ENCODE measurements at regions not wholly inside any gene's neighbourhood (a gene's known extent, or its start where the extent isn't known, plus 50 kb on each side); places are given as distances from the start of the nearest gene placed in this dataset.

GRCh38 chr19:29076963-29077362 is 136.0 kb downstream of the UQCRFS1 start:
- TF ChIP-seq, protein P1, sequence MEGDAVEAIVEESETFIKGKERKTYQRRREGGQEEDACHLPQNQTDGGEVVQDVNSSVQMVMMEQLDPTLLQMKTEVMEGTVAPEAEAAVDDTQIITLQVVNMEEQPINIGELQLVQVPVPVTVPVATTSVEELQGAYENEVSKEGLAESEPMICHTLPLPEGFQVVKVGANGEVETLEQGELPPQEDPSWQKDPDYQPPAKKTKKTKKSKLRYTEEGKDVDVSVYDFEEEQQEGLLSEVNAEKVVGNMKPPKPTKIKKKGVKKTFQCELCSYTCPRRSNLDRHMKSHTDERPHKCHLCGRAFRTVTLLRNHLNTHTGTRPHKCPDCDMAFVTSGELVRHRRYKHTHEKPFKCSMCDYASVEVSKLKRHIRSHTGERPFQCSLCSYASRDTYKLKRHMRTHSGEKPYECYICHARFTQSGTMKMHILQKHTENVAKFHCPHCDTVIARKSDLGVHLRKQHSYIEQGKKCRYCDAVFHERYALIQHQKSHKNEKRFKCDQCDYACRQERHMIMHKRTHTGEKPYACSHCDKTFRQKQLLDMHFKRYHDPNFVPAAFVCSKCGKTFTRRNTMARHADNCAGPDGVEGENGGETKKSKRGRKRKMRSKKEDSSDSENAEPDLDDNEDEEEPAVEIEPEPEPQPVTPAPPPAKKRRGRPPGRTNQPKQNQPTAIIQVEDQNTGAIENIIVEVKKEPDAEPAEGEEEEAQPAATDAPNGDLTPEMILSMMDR (IDR thresholded peaks at IDR 0.05; ENCODE audit: low read depth, low read length), result no peak
- DNase-seq (ENCODE audit: extremely low read depth, low read depth), result no peak

DNA sequence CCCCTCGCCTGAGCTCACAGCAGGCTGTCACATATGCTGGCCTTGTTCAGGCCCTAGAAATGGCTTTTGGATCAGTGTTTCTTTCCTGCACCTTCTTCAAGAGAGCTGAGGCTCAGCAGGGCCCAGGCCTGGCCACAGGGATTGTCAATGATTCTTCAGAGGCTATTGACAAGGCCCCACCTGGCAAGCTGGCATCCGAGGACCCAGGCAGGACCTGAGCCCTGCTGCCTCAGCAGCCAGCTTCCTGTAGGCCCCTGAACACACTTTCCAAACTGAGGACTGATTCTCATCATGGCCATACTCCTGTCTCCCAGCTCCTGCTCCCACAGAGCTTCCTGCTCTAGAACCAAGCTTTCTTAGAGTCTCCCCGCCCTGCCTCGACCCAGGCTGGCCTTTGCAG is 136.8 kb downstream of the UQCRFS1 start:
- TF ChIP-seq, protein P1 (IDR thresholded peaks at IDR 0.05; ENCODE audit: low read depth, low read length), result no peak
- no peak for DNase-seq (ENCODE audit: extremely low read depth, low read depth)

DNA sequence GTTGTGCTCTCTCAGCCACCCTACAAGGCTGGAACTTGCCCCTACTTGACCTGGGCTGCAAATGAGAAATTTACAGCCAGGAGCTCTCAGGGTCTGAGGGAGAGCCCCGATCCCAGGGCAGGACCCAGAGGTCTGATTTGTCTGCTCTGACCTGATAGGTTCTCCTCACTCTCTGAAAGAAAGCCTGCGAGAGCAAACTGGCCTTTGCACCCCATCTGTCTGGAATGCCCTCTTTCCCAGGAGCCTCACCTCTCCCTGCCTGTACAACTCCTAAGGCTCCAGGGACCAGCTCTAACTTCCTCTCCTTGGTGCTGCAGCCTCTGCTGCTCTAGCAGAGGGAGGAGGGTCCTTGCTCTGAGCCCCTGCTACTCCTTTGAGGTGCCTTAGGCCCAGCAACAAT is 137.8 kb downstream of the UQCRFS1 start:
- DNase-seq (ENCODE audit: extremely low read depth, low read depth), result no peak
- TF ChIP-seq, protein P1 (IDR thresholded peaks at IDR 0.05; ENCODE audit: low read depth, low read length), result no peak

DNA sequence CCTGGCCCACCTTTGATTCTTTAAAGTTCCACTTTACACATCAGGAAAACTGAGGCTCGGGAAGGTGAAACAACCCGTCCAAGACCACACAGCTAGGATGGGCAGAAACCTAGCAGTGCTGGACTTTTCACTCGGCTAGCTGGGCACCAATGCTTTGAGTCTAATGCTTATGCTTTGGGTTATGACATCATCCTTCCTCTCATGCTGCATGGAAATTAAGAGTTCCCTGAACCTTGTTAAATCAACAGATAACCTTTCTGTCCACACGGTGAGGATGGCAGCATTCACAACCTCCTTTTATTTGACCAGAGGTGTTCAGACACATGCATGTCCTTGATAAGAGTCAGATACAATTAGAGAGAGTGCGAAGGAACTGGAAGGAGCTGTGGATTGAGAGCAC is 138.4 kb downstream of the UQCRFS1 start:
- TF ChIP-seq, protein P1 (IDR thresholded peaks at IDR 0.05; ENCODE audit: low read depth, low read length), result no peak
- DNase-seq (ENCODE audit: extremely low read depth, low read depth), result no peak

DNA sequence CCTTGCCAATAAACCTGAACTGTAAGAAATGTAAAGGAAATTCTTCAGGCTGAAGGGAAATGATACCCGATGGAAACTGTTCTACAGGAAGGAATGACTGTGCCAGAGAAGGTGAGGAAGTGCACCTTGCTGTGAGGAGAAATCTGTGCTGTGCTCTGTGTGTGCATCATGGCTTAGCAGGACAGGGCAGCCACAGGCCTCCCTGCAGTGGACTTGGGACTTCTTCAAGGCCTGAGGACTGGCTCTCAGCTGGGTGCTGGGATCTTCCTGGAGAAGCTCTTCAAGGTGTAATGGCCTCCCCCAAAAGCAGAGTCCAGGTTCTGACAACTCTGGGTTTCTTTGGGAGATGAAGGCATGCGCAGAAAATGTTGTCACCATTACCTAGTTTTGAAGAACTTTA is 145.1 kb downstream of the UQCRFS1 start:
- TF ChIP-seq, protein P1 (IDR thresholded peaks at IDR 0.05; ENCODE audit: low read depth, low read length), result no peak
- DNase-seq (ENCODE audit: extremely low read depth, low read depth), result no peak

DNA sequence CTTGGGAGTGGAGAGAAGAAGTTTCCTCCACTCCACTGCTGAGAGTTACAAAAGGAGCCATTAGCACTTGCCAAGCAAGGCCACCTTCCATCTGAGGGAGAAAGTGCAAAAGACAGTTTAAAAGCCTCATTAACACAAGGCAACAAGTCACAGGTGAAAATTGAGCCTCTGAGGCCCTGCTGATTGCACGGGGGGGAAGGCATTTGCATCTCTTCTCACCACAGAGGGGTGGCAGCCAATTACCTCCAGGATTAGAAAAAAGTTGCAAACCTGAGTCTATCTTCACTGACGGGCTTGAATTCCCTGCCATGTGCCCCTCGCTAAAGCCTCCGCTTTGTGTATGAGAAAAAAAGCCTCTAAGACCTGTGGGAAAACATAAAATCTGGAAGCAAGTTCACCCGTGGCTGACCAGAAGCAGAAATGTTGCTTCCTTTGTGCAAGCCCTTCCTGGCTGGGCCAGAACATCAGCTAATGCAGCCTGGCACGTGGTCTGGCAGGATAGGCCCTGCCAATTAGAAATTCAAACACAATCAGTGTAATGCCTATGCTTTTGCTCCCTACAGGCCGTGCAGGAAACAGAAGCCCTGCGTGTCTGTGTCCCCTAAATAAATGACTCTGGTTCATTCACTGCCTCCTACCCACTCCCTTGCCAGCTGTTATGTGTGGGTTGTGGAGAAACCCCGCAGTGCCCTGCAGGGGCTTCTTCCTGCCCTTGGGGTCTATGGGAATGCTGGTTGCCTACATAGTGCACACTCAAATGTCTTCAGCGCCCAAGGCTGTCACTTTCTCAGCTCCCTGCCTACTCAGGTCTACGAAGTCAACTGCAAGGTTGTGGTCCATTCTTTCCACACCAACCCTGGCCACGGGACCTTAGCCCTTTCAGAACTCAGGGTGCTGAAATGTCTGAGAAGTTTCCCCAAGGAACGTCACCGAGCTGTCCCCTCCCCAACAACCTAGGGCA is 150.2 kb downstream of the UQCRFS1 start:
- DNase-seq (ENCODE audit: extremely low read depth, low read depth), result no peak

More for the DNA sequence above, 150.2 kb downstream of the UQCRFS1 start:
- TF ChIP-seq, protein P1 (IDR thresholded peaks at IDR 0.05; ENCODE audit: low read depth, low read length), result no peak

Measured in AG09319 (cell line).